Middle frontal gyrus (tissue), 1 donor: ENCODE measurements at regions not wholly inside any gene's neighbourhood (a gene's known extent, or its start where the extent isn't known, plus 50 kb on each side); places are given as distances from the start of the nearest gene placed in this dataset.
"Not testable (repeated sequence)": the region's sequence is repeated elsewhere in the genome, so short reads cannot be mapped to it uniquely, and the experiment has no call there.

Source experiments
- DNase-seq: peaks from one replicate; pipeline ENCODE4 v3.0.0-alpha.2; 2015; ENCODE audit warnings: low spot score; ENCODE audit errors: extremely low spot score

- DNase-seq: no peak
Observed at GRCh38 chr9:6160579-6160978, 55.0 kb upstream of the IL33 start.

DNA sequence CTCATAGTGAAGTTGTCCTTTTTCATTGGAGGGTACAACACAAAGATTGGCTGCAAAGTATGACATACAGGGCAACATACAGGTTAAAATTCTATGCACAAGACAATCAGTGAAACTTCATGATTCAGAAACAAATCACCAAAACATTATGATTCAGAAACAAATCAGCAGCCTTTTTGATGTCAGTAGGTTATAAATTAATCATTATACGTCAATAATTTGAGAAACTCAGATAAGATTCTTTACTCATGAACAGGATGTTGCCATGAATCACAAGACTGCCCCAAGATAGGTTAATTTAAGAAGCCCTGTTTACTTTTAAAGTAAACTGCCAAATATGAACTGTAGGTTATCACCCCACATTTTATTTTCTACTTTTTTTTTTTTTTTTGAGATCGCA lies 62.2 kb upstream of the IL33 start:
- DNase-seq: no peak

DNA sequence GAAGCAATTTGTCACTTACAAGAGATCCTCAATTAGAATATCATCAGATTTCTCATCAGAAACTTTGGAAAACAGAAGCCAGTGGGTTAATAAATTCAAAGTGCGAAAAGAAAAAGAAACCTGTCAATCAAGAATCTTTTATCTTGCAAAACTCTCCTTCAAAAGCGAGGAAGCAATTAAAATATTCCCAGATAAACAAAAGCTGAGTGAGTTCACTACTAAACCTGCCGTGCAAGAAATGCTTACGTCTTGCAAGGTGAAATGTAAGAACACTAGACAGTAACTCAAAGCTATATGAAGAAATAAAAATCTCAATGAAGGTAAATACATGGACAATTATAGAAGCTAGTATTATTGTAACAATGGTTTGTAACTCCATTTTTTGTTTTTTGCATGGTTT lies 62.8 kb upstream of the IL33 start:
- DNase-seq: no peak

GRCh38 chr9:6150483-6150882 lies 65.1 kb upstream of the IL33 start:
- DNase-seq: no peak

DNA sequence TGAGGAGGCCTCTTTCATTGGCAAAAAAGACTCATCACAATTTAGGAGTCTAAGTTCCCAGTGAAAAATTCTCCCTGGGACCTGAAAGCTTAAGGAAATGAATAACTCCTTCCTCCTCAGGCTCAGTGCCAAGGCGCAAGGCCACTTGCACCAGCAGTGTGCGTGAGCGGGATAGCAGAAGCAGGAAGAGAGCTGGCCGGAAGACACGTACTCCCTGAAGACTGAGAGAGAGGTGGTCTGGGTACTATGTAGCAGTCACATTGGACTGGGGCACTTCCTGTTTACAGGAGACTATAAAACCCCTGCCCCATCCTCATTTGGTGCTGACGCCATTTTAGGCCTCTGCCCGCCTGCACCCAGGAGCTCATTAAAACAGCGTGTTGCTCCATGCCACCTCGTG lies 66.3 kb upstream of the IL33 start:
- no peak for DNase-seq

GRCh38 chr9:6147846-6148245 lies 67.8 kb upstream of the IL33 start:
- DNase-seq: no peak

DNA sequence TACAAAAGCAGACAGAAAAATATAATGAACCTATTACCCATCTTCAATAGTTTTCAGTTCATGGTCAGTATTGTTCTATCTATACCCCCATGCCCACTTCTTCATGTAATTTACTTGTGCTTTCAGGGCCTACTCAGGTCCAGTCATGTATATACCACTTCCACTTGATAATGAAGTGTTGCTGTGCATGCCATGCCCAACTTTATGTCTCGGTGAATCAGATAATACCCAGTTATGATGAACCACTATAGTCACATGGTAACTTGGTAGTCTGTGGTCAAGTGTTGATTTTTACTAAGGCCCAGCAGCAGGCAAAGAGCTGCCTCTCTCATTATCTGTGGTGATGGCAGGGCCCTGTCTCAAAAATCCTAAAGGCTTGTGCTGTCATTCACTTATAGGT lies 70.7 kb upstream of the IL33 start:
- no peak for DNase-seq

- DNase-seq: no peak
Observed at GRCh38 chr9:6142799-6143454, 72.7 kb upstream of the IL33 start.

GRCh38 chr9:6135780-6136179 lies 79.8 kb upstream of the IL33 start:
- DNase-seq: not testable (repeated sequence)

GRCh38 chr9:6134661-6135180 lies 80.9 kb upstream of the IL33 start:
- DNase-seq: no peak

- DNase-seq: no peak
Observed at GRCh38 chr9:6133346-6134063, 82.1 kb upstream of the IL33 start.

GRCh38 chr9:6132650-6133049 lies 83.0 kb upstream of the IL33 start:
- no peak for DNase-seq

DNA sequence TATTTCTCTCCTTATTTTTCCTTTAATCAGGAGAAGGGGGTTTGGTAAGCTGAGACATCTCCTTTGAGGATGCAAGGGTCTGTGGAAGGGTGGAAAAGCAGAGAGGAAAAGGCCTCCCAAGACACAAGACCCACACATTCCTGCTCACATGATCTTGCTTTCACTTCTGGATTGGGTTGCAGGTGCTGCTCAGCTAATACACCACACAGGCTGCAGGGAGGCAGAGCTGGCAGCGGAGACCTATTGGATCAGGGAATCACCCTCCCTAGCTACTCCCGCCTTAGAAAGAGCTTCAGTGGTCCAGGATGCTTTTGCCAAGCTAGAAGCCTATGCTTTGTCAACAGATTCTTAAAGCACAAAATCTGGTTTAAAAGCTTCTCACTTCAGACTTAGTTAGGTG lies 87.6 kb upstream of the IL33 start:
- no peak for DNase-seq

- DNase-seq: no peak
Observed at GRCh38 chr9:6126377-6126776, 89.2 kb upstream of the IL33 start.

- no peak for DNase-seq
Observed at GRCh38 chr9:6123416-6123815, 92.2 kb upstream of the IL33 start.

GRCh38 chr9:6121707-6122106 lies 93.9 kb upstream of the IL33 start:
- DNase-seq: no peak

DNA sequence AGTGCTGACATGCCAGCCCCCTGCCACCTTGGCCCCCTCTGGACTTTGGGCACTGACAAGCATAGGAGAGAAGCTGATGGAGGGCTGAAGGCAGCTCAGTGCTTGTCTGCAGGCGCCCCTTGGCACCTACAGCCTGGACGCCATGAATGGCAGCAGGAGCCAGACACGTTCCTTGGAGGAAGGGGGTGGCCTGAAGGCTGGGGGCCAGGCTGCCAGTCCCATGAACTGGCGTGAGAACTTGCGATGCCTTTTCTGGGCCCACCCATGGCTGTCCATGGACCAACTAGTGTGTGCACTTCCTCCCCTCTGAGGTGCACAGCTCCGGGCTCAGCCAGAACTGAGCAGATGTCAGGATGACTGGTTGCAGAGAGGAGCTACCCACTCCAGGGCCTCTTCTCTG lies 99.0 kb upstream of the RANBP6 start:
- DNase-seq: no peak

- DNase-seq: no peak
Observed at GRCh38 chr9:6113819-6114218, 98.4 kb upstream of the RANBP6 start.

DNA sequence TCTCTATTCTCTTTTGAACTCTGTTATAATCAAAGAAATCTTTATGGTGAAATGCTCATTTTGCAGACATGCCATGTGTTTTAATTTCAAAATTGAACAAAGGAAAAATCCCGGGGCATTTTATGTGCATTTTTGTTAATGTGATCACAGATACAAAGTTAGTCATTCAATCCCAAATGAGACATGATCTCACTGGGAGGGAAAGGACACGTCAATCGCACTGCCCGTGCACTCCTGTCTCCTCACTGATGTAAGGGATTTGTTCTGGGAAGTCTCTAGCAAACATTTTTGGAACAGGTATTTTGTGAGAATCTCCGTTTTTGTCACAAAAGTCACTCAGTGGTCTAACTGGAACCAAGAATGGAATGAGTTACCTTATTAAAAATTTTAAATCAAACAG lies 97.9 kb upstream of the RANBP6 start:
- no peak for DNase-seq

GRCh38 chr9:6109986-6110385 lies 94.6 kb upstream of the RANBP6 start:
- no peak for DNase-seq

DNA sequence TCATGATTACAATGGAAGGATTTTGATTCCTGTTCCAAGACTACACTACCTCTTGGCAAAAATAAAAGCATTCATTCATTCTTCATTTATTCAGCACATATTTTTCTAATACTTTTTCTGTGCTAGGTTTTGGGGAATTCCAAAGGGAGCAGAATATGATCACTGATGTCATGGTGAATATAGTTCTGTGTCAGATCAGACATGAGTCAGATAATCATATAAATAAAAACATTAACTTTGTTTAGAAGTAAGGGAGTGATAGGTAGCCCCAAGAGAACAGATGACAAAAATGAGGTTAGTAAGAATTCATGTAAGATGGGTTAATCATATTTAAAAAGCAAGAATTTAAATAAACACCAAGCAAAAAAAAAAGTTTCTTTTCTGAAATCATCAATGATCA lies 94.1 kb upstream of the RANBP6 start:
- no peak for DNase-seq

DNA sequence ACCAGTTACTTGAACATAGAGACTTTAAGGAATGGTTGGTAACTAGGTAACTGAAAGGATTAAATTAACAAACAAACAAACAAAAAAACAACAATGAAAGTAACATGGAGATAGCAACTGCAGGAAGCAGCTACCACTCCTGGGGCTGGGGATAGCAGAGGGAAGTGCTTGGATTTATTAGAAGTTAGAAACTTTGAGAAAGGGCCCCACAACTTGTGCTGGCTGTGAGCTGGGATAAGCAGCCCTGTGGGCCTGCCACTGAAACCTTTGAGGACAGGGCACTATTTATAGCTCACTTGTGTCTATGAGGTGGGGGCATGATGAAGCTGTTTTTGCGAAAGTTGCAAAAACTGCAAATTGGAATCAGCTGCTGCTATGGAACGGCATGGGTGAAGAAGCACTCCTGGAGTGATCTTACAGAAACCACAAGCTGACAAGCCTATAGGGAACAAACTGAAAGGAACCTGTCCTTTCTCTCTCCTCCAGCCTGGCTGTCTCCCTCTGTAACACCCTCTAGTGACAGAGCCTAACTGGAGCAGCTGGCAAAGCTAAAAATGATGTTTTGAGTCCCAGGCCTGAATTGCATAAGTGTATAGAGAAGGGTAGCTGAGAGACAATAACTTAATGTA lies 91.4 kb upstream of the RANBP6 start:
- peak; percentile 25 for DNase-seq

DNA sequence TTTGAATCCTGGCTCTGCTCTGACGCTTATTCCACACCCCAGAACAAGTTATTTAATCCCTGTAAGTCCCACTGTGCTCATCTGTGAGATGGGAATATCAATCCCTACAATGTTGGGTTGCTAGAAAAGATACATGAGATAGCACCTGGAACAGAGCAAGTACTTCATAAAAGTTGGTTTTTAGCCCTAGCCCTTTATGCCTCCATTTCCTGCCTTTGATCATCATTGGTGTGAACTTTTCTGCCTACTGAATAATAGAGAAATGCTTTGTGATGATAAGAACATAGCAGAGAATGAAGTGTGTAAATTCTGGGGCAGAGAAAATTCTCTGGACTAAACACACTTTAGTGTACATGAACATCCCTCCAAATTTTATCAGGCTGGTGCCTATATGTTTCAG lies 90.3 kb upstream of the RANBP6 start:
- DNase-seq: no peak
